ENCODE measurements at regions not wholly inside any gene's neighbourhood (a gene's known extent, or its start where the extent isn't known, plus 50 kb on each side); places are given as distances from the start of the nearest gene placed in this dataset.
"Not testable (repeated sequence)": the region's sequence is repeated elsewhere in the genome, so short reads cannot be mapped to it uniquely, and the experiment has no call there.

- TF ChIP-seq CTCF (conservative IDR thresholded peaks at IDR 0.05; ENCODE audit: low read depth, low read length); POLR2A (IDR thresholded peaks at IDR 0.05; ENCODE audit: low read depth, low read length); RFX5 (IDR thresholded peaks at IDR 0.05; ENCODE audit: low read depth, low read length); MAFK (IDR thresholded peaks at IDR 0.05; ENCODE audit: low read depth, low read length); RAD21 (IDR thresholded peaks at IDR 0.05; ENCODE audit: low read length); MXI1 (IDR thresholded peaks at IDR 0.05; ENCODE audit: borderline replicate concordance, low read depth, low read length); SMC3 (IDR thresholded peaks at IDR 0.05; ENCODE audit: low read depth, low read length); MAZ (IDR thresholded peaks at IDR 0.05; ENCODE audit: borderline replicate concordance, low read depth, low read length); FOS (IDR thresholded peaks at IDR 0.05; ENCODE audit: low read depth, low read length); BHLHE40 (IDR thresholded peaks at IDR 0.05; ENCODE audit: low read depth, low read length); CHD1 (IDR thresholded peaks at IDR 0.05; ENCODE audit: low read depth, low read length); RCOR1 (IDR thresholded peaks at IDR 0.05; ENCODE audit: insufficient replicate concordance, low read length); CEBPB (IDR thresholded peaks at IDR 0.05; ENCODE audit: low read depth, low read length): not testable (repeated sequence)
- TF ChIP-seq, protein P1, sequence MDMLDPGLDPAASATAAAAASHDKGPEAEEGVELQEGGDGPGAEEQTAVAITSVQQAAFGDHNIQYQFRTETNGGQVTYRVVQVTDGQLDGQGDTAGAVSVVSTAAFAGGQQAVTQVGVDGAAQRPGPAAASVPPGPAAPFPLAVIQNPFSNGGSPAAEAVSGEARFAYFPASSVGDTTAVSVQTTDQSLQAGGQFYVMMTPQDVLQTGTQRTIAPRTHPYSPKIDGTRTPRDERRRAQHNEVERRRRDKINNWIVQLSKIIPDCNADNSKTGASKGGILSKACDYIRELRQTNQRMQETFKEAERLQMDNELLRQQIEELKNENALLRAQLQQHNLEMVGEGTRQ (IDR thresholded peaks at IDR 0.05; ENCODE audit: low read depth, low read length), result not testable (repeated sequence)
Measured at GRCh38 chr19:31537902-31538301, 188.7 kb upstream of the TSHZ3 start.

All from IMR-90 (cell line).